Choroid plexus epithelial cell (primary cell): ENCODE measurements at regions not wholly inside any gene's neighbourhood (a gene's known extent, or its start where the extent isn't known, plus 50 kb on each side); places are given as distances from the start of the nearest gene placed in this dataset.
"Not testable (repeated sequence)": the region's sequence is repeated elsewhere in the genome, so short reads cannot be mapped to it uniquely, and the experiment has no call there.

Experiments
- DNase-seq: peaks from one replicate; pipeline ENCODE4 v3.0.0-alpha.2; 2010; ENCODE audit warnings: low read depth
- H3K4me3 ChIP-seq: 2 replicates; pipeline ENCODE4 v1.5.1; 2011; ENCODE audit warnings: low read depth, mild to moderate bottlenecking, control low read depth, low read length, moderate library complexity
- TF ChIP-seq, protein P1 (sequence below): conservative IDR thresholded peaks from 2 replicates; pipeline ENCODE4 v1.5.1; 2011; ENCODE audit warnings: low read depth, mild to moderate bottlenecking, control low read depth, inconsistent platforms, low read length, moderate library complexity

GRCh38 chr16:64669573-64669972, 452.3 kb downstream of the CDH11 start:
- DNase-seq: no peak
- H3K4me3 ChIP-seq: no peak overlapping the region
- TF ChIP-seq, protein P1, sequence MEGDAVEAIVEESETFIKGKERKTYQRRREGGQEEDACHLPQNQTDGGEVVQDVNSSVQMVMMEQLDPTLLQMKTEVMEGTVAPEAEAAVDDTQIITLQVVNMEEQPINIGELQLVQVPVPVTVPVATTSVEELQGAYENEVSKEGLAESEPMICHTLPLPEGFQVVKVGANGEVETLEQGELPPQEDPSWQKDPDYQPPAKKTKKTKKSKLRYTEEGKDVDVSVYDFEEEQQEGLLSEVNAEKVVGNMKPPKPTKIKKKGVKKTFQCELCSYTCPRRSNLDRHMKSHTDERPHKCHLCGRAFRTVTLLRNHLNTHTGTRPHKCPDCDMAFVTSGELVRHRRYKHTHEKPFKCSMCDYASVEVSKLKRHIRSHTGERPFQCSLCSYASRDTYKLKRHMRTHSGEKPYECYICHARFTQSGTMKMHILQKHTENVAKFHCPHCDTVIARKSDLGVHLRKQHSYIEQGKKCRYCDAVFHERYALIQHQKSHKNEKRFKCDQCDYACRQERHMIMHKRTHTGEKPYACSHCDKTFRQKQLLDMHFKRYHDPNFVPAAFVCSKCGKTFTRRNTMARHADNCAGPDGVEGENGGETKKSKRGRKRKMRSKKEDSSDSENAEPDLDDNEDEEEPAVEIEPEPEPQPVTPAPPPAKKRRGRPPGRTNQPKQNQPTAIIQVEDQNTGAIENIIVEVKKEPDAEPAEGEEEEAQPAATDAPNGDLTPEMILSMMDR: no peak

GRCh38 chr16:64667334-64667877, 454.5 kb downstream of the CDH11 start:
- TF ChIP-seq, protein P1: no peak
- DNase-seq: no peak
- H3K4me3 ChIP-seq: no peak overlapping the region

DNA sequence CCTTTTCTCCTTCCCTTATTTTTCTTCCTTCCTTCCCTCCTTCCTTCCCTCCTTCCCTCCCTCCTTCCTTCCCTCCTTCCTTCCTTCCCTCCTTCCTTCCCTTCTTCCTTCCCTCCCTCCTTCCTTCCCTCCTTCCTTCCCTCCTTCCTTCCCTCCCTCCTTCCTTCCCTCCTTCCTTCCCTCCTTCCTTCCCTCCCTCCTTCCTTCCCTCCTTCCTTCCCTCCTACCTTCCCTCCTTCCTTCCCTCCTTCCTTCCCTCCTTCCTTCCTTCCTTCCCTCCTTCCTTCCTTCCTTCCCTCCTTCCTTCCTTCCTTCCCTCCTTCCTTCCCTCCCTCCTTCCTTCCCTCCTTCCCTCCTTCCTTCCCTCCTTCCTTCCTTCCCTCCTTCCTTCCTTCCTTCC, 459.6 kb downstream of the CDH11 start:
- not testable (repeated sequence) for DNase-seq, H3K4me3 ChIP-seq

- no peak for DNase-seq
- TF ChIP-seq, protein P1: no peak
- H3K4me3 ChIP-seq: no peak overlapping the region
Measured at GRCh38 chr16:64659866-64660265, 462.0 kb downstream of the CDH11 start.

DNA sequence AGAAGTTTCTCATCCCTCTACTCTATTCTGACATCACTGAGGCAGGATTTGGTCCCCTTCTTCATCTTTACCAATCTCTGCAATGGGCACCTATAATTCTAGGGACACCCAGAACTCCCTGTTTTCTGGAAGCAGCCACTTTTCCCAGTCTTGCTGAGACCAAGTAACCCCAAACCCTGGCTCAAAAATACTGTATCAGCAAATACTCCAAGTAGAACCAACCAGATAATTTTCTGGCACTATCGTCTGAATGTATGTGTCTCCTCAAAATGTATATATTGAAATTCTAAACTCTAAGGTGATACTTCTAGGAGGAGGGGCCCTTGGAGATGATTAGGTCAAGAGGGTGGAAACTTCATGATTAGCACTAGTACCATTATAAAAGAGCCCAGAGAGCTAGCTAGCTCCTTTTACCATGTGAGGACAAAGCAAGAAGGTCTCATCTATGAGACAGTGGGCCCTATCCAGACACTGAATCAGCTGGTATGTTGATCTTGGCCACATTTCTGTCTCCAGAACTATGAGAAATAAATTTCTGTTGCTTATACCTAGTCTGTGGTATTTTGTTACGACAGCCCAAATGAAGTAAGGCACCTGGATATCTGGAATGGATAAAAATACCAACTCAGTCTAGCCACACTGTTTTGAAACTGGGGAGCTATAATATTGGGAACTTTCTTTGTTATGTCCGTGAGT, 464.4 kb downstream of the CDH11 start:
- TF ChIP-seq, protein P1: no peak
- DNase-seq: peak; percentile 59
- H3K4me3 ChIP-seq: no peak overlapping the region

DNA sequence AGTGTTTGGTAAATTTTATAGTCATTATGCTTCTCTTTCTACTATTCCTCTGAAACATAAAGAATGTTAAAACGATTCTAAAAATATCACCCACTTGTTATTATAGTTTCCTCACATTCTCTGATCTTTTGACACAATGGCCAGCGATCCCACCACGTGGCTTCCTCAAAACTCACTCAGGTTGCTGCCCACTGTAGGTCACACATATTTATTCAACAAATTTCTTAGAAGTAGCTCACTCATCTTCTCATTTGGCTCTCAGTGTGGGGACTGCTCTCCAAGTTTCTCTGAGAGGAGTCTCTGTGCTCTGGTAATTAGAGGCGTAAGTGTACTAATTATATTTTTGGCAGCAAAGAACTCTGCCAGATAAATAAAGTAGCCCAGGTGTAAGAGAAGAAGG, 465.4 kb downstream of the CDH11 start:
- DNase-seq: peak; percentile 39
- no peak overlapping the region for H3K4me3 ChIP-seq
- TF ChIP-seq, protein P1: no peak

DNA sequence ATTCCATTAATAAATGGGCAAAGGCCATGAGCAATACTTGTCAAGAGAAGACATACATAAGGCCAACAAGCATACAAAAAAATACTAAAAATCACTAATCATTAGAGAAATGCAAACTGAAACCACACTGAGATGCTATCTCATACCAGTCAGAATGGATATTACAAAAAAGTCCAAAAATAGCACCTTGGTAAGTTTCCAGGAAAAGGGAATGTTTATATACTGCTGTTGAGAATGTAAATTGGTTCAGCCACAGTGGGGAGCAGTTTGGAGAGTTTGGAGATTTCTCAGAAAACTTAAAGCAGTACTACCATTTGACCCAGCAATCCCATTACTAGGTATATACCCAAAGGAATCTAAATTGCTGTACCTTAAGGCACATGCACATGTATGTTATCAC, 467.7 kb downstream of the CDH11 start:
- TF ChIP-seq, protein P1: peak; percentile 9
- DNase-seq: peak; percentile 72
- no peak overlapping the region for H3K4me3 ChIP-seq
